DOHH2 (cell line): ENCODE measurements at regions not wholly inside any gene's neighbourhood (a gene's known extent, or its start where the extent isn't known, plus 50 kb on each side); places are given as distances from the start of the nearest gene placed in this dataset.

Source experiments
- H3F3A ChIP-seq: fragments of 200-600 bp; sonication (generic), shearing (Covaris generic); 2 replicates; pipeline ENCODE4 v1.6.0; 2016; ENCODE audit warnings: antibody characterized with exemption, mild to moderate bottlenecking; ENCODE audit not compliant: control insufficient read depth, insufficient read depth
- H3K27ac ChIP-seq: fragments of 200-600 bp; sonication (generic); 2 replicates; pipeline ENCODE4 v1.5.1; 2014; ENCODE audit warnings: low read depth, mild to moderate bottlenecking, low read length, moderate library complexity
- H3K27me3 ChIP-seq: fragments of 200-600 bp; sonication (generic); 2 replicates; pipeline ENCODE4 v1.6.1; 2014; ENCODE audit warnings: mild to moderate bottlenecking, low read length, mixed read lengths; ENCODE audit not compliant: control insufficient read depth
- H3K36me3 ChIP-seq: fragments of 200-600 bp; sonication (generic); 2 replicates; pipeline ENCODE4 v1.6.1; 2014; ENCODE audit warnings: mild to moderate bottlenecking, low read length, moderate library complexity, mixed read lengths; ENCODE audit not compliant: control insufficient read depth
- H3K4me1 ChIP-seq: fragments of 200-600 bp; sonication (generic); 2 replicates; pipeline ENCODE4 v1.6.1; 2014; ENCODE audit warnings: mild to moderate bottlenecking, low read length, mixed read lengths; ENCODE audit not compliant: control insufficient read depth
- H3K4me2 ChIP-seq: fragments of 200-600 bp; sonication (generic); 2 replicates; pipeline ENCODE4 v1.6.0; 2014; ENCODE audit warnings: mild to moderate bottlenecking, low read length, moderate library complexity
- H3K4me3 ChIP-seq: fragments of 200-600 bp; sonication (generic); 2 replicates; pipeline ENCODE4 v1.5.1; 2014; ENCODE audit warnings: mild to moderate bottlenecking, low read length, mixed read lengths
- H3K79me2 ChIP-seq: fragments of 200-600 bp; sonication (generic); 2 replicates; pipeline ENCODE4 v1.6.1; 2014; ENCODE audit warnings: mild to moderate bottlenecking, low read length, mixed read lengths; ENCODE audit not compliant: control insufficient read depth
- H3K9me2 ChIP-seq: fragments of 200-600 bp; sonication (generic); replicated peaks from 2 replicates; pipeline ENCODE4 v1.6.1; 2014; ENCODE audit warnings: mild to moderate bottlenecking, low read length, mixed read lengths; ENCODE audit not compliant: control insufficient read depth
- H3K9me3 ChIP-seq: fragments of 200-600 bp; sonication (generic); 2 replicates; pipeline ENCODE4 v1.6.1; 2014; ENCODE audit warnings: antibody characterized with exemption, low read length, mixed read lengths; ENCODE audit not compliant: control insufficient read depth, insufficient read depth
- H4K20me1 ChIP-seq: fragments of 200-600 bp; sonication (generic); 2 replicates; pipeline ENCODE4 v1.6.0; 2014; ENCODE audit warnings: low read depth, mild to moderate bottlenecking, antibody characterized with exemption, low read length, moderate library complexity; ENCODE audit not compliant: control insufficient read depth, insufficient read depth
- EZH2phosphoT487 ChIP-seq: fragments of 200-600 bp; sonication (generic); IDR thresholded peaks from 2 replicates; pipeline ENCODE4 v1.6.1; 2017; ENCODE audit warnings: borderline replicate concordance, mild to moderate bottlenecking, antibody characterized with exemption, low read length, moderate library complexity, mixed read lengths
- TF ChIP-seq, protein P1 (sequence below): fragments of 200-600 bp; sonication (generic); IDR thresholded peaks from one replicate; pipeline ENCODE4 v1.5.1; 2014; ENCODE audit warnings: antibody characterized with exemption, mild to moderate bottlenecking, low read depth, low read length; ENCODE audit not compliant: poor library complexity, severe bottlenecking

DNA sequence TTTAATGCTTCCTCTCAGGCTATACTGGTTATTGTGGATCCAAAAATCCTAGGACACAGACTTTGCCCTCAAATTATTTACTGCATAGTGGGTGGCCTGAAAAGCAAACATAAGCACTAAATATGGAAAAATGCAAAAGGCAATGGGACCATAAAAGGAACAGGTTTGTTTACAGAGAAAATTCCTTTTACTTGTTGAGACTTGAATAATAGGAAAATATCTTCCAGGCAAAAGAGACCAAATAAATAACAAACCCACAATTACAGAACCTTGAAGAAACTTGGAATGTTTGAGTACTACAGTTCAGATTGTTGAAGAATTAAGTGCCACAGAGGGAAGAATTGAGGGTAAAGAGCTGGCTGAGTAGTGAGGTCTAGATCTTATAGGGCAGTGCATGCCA, 711.0 kb downstream of the C4orf33 start:
- Histone ChIP-seq H3K4me1 (no peaks in the 10 kb centered on the region), H3K4me3 (no peak overlapping the region), H3K4me2 (no peak overlapping the region), H4K20me1 (no peaks in the 10 kb centered on the region), H3K9me3 (no peaks in the 10 kb centered on the region), H3K36me3 (no peaks in the 10 kb centered on the region), H3F3A (no peaks in the 10 kb centered on the region), H3K27ac (no peak overlapping the region), H3K9me2 (no peaks in the 10 kb centered on the region), H3K27me3 (no peaks in the 10 kb centered on the region), H3K79me2 (no peaks in the 10 kb centered on the region)
- TF ChIP-seq, protein P1, sequence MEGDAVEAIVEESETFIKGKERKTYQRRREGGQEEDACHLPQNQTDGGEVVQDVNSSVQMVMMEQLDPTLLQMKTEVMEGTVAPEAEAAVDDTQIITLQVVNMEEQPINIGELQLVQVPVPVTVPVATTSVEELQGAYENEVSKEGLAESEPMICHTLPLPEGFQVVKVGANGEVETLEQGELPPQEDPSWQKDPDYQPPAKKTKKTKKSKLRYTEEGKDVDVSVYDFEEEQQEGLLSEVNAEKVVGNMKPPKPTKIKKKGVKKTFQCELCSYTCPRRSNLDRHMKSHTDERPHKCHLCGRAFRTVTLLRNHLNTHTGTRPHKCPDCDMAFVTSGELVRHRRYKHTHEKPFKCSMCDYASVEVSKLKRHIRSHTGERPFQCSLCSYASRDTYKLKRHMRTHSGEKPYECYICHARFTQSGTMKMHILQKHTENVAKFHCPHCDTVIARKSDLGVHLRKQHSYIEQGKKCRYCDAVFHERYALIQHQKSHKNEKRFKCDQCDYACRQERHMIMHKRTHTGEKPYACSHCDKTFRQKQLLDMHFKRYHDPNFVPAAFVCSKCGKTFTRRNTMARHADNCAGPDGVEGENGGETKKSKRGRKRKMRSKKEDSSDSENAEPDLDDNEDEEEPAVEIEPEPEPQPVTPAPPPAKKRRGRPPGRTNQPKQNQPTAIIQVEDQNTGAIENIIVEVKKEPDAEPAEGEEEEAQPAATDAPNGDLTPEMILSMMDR: no peak
- TF ChIP-seq EZH2phosphoT487: no peak

DNA sequence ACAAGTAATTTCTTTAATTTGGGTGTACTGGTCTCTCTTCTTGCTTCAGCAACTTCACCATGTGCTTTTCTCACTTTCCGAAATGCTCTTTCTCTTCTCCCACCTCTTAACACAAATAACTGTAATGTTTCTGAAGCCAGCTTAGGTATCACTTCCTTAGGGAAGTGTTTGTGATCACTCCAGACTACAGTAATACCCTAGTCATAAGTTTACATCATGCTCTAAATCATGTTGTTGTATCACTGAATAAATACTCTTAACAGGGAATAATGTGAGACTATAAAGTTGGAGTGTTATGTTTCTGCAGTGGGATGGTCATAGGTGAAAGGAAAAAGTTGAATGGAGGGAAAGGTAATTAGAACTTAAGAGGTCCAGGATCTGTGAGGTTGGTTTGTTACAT, 712.3 kb downstream of the C4orf33 start:
- Histone ChIP-seq H3F3A (no peaks in the 10 kb centered on the region), H3K4me2 (no peak overlapping the region), H3K4me1 (no peaks in the 10 kb centered on the region), H4K20me1 (no peaks in the 10 kb centered on the region), H3K79me2 (no peaks in the 10 kb centered on the region), H3K4me3 (no peak overlapping the region), H3K9me3 (no peaks in the 10 kb centered on the region), H3K9me2 (no peaks in the 10 kb centered on the region), H3K27ac (no peak overlapping the region), H3K27me3 (no peaks in the 10 kb centered on the region), H3K36me3 (no peaks in the 10 kb centered on the region)
- no peak for TF ChIP-seq EZH2phosphoT487
- TF ChIP-seq, protein P1: no peak

DNA sequence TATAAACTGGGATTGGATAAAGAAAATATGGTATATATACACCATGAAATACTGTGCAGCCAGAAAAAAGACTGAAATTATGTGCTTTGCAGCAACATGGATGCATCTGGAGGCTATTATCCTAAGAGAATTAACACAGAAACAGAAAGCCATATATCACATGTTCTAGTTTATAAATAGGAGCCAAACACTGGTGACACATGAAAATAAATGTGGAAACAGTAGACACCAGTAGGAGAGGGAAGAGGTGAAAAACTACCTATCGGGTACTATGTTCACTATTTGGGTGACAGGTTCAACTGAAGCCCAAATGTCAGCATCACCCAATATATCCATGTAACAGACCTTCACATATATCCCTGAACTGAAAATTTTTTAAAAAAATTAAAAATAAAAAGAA, 725.1 kb downstream of the C4orf33 start:
- TF ChIP-seq EZH2phosphoT487: no peak
- TF ChIP-seq, protein P1: no peak
- no peak overlapping the region for H3K4me3 ChIP-seq
- H4K20me1 ChIP-seq: no peaks in the 10 kb centered on the region
- no peaks in the 10 kb centered on the region for H3K79me2 ChIP-seq
- H3K4me1 ChIP-seq: no peaks in the 10 kb centered on the region
- no peaks in the 10 kb centered on the region for H3K9me3 ChIP-seq
- no peaks in the 10 kb centered on the region for H3K36me3 ChIP-seq
- no peaks in the 10 kb centered on the region for H3K27me3 ChIP-seq
- H3K9me2 ChIP-seq: no peaks in the 10 kb centered on the region
- no peaks in the 10 kb centered on the region for H3F3A ChIP-seq
- H3K4me2 ChIP-seq: no peak overlapping the region
- H3K27ac ChIP-seq: no peak overlapping the region

DNA sequence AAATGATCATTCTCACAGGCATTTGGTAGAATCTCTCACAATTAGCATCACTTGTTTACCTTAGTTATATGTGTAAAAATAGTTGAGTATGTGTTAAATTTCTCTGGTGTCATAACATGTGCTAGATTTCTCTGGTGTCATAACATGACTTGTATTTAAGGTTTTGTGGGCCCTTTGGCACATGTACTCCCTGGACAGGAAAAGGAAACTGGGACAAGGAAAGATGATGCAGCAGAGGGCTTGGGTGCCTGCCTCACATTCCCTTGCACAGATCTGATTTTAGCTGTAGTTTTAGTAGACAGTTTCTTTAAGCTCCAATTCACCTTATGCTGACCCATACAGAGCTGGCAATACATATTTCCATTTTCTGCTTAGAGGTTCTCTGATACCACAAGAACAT, 726.0 kb downstream of the C4orf33 start:
- H3K4me3 ChIP-seq: no peak overlapping the region
- no peak overlapping the region for H3K27ac ChIP-seq
- no peak overlapping the region for H3K4me2 ChIP-seq

More for the DNA sequence above, 726.0 kb downstream of the C4orf33 start:
- no peaks in the 10 kb centered on the region for H3K36me3 ChIP-seq
- TF ChIP-seq EZH2phosphoT487: no peak
- TF ChIP-seq, protein P1: no peak
- no peaks in the 10 kb centered on the region for H3K4me1 ChIP-seq
- no peaks in the 10 kb centered on the region for H3F3A ChIP-seq
- H3K9me2 ChIP-seq: no peaks in the 10 kb centered on the region
- no peaks in the 10 kb centered on the region for H4K20me1 ChIP-seq
- H3K9me3 ChIP-seq: no peaks in the 10 kb centered on the region
- H3K27me3 ChIP-seq: no peaks in the 10 kb centered on the region
- H3K79me2 ChIP-seq: no peaks in the 10 kb centered on the region
